HCT116 (cell line): ENCODE measurements at regions not wholly inside any gene's neighbourhood (a gene's known extent, or its start where the extent isn't known, plus 50 kb on each side); places are given as distances from the start of the nearest gene placed in this dataset.

ENCODE experiments used
- ATAC-seq: fragments of 200-7000 bp; cut with Tn5 transposase; 2 replicates; pipeline ENCODE4 v1.9.1; 2020; ENCODE audit warnings: mild to moderate bottlenecking, moderate library complexity
- BruUV-seq: library from RNA; stranded (reverse); fragments of 400-500 nt; replicated peaks from 2 replicates; lab custom pipeline; 2021; lab: Mats Ljungman, UMichigan
- CTCF ChIA-PET: fragments of 300-600 bp; sonication (Branson Sonifier 250); formaldehyde crosslinking; loops from one replicate; lab custom pipeline; 2021; ENCODE audit warnings: antibody characterized with exemption; lab: Charles Lee
- POLR2A ChIA-PET: fragments of 300-600, 350-600 bp; sonication (Branson Sonifier 250); formaldehyde crosslinking; loops from one replicate; lab custom pipeline; 2021; ENCODE audit warnings: antibody characterized with exemption; lab: Charles Lee
- RAD21 ChIA-PET, 2 experiments: fragments of 300-600 bp; sonication (Branson Sonifier 250); formaldehyde crosslinking; loops; one replicate each; lab custom pipeline; 2023; ENCODE audit warnings: low total read pairs in 2 of 2; ENCODE audit not compliant: uncharacterized antibody in 2 of 2, unreplicated experiment in 2 of 2, low non-redundant PET in 1 of 2; lab: Charles Lee
- DNase-seq: peaks from one replicate; pipeline ENCODE4 v3.0.0-alpha.2; 2010; ENCODE audit warnings: low read depth, low spot score
- H2AFZ ChIP-seq: fragments of 200-600 bp; shearing (Covaris generic), sonication (generic); 2 replicates; pipeline ENCODE4 v1.6.1; 2017; ENCODE audit warnings: low read depth, mixed run types, mixed read lengths, antibody characterized with exemption, low read length; ENCODE audit not compliant: poor library complexity, severe bottlenecking
- H3K27ac ChIP-seq: 2 replicates; pipeline ENCODE4 v1.5.1; 2012; ENCODE audit warnings: low read depth, low read length
- H3K27me3 ChIP-seq: fragments of 200-600 bp; sonication (generic); 2 replicates; pipeline ENCODE4 v1.6.1; 2016; ENCODE audit warnings: mixed run types, low read length, mixed read lengths; ENCODE audit not compliant: insufficient read depth
- H3K36me3 ChIP-seq, 2 experiments: fragments of 200-500 bp in 1 of 2; fragments of 200-600 bp in 1 of 2; sonication (Bioruptor generic) in 1 of 2; sonication (generic) in 1 of 2; 2 replicates each; pipeline versions ENCODE4 v1.5.1 to v1.6.1; 2014 to 2016; ENCODE audit warnings: low read length in 2 of 2, inconsistent platforms in 1 of 2, mixed read lengths in 1 of 2, mixed run types in 1 of 2; ENCODE audit not compliant: insufficient read depth in 2 of 2, control insufficient read depth in 1 of 2
- H3K4me1 ChIP-seq, 2 experiments: fragments of 200-600 bp in 1 of 2; sonication (generic) in 1 of 2; 2 replicates each; pipeline versions ENCODE4 v1.5.1 to v1.6.1; 2012 to 2017; ENCODE audit warnings: low read length in 2 of 2, inconsistent platforms in 1 of 2, mild to moderate bottlenecking in 1 of 2, mixed read lengths in 1 of 2, mixed run types in 1 of 2, moderate library complexity in 1 of 2; ENCODE audit not compliant: insufficient read depth in 2 of 2, control insufficient read depth in 1 of 2
- H3K4me2 ChIP-seq: fragments of 200-600 bp; sonication (generic); 2 replicates; pipeline ENCODE4 v1.6.1; 2017; ENCODE audit warnings: mixed run types, low read length, mixed read lengths
- H3K4me3 ChIP-seq, 2 experiments: fragments of 200-600 bp in 1 of 2; sonication (generic) in 1 of 2; replicated peaks in 1 of 2; 2 replicates each; pipeline ENCODE4 v1.5.1; 2011 to 2016; ENCODE audit warnings: low read length in 2 of 2, control low read depth in 1 of 2, low read depth in 1 of 2, mild to moderate bottlenecking in 1 of 2, mixed read lengths in 1 of 2, mixed run types in 1 of 2
- H3K79me2 ChIP-seq: fragments of 200-600 bp; sonication (generic); 2 replicates; pipeline ENCODE4 v1.6.1; 2017; ENCODE audit warnings: mild to moderate bottlenecking, mixed run types, low read length, moderate library complexity, mixed read lengths; ENCODE audit not compliant: insufficient read depth
- H3K9ac ChIP-seq: fragments of 200-600 bp; sonication (generic); 2 replicates; pipeline ENCODE4 v1.6.1; 2016; ENCODE audit warnings: low read length, mixed read lengths
- H3K9me2 ChIP-seq: fragments of 200-600 bp; sonication (generic), shearing (Covaris generic); 2 replicates; pipeline ENCODE4 v1.6.1; 2017; ENCODE audit warnings: mixed run types, mild to moderate bottlenecking, moderate library complexity; ENCODE audit not compliant: insufficient read depth
- H3K9me3 ChIP-seq, 2 experiments: fragments of 200-500 bp in 1 of 2; fragments of 200-600 bp in 1 of 2; sonication (Bioruptor generic) in 1 of 2; sonication (generic) in 1 of 2; 2 replicates each; pipeline ENCODE4 v1.6.1; 2014 to 2017; ENCODE audit warnings: low read length in 2 of 2, mixed read lengths in 2 of 2, inconsistent platforms in 1 of 2, low read depth in 1 of 2, mild to moderate bottlenecking in 1 of 2, mixed run types in 1 of 2, moderate library complexity in 1 of 2; ENCODE audit not compliant: control insufficient read depth in 1 of 2, insufficient read depth in 1 of 2
- H4K20me1 ChIP-seq: fragments of 200-600 bp; sonication (generic), shearing (Covaris generic); 2 replicates; pipeline ENCODE4 v1.6.1; 2017; ENCODE audit warnings: mixed run types, mild to moderate bottlenecking, moderate library complexity; ENCODE audit not compliant: insufficient read depth
- ATF3 ChIP-seq: IDR thresholded peaks from 2 replicates; pipeline ENCODE4 v1.6.1; 2012
- CBX3 ChIP-seq: IDR thresholded peaks from 2 replicates; pipeline ENCODE4 v1.6.1; 2012; ENCODE audit warnings: low read depth
- CEBPB ChIP-seq: IDR thresholded peaks from 2 replicates; pipeline ENCODE4 v1.6.1; 2012; ENCODE audit warnings: low read depth
- CTCF ChIP-seq, 3 experiments: fragments of 200-600 bp in 1 of 3; sonication (generic) in 1 of 3; IDR thresholded peaks in 2 of 3; conservative IDR thresholded peaks in 1 of 3; 2 replicates each; pipeline ENCODE4 v1.5.1; 2012 to 2017; ENCODE audit warnings: low read depth in 2 of 3, low read length in 2 of 3, antibody characterized with exemption in 1 of 3, borderline replicate concordance in 1 of 3, control low read depth in 1 of 3, mild to moderate bottlenecking in 1 of 3, mixed read lengths in 1 of 3, mixed run types in 1 of 3, moderate library complexity in 1 of 3; ENCODE audit not compliant: insufficient read depth in 1 of 3
- ELF1 ChIP-seq: IDR thresholded peaks from 2 replicates; pipeline ENCODE4 v1.6.1; 2012; ENCODE audit warnings: low read depth, borderline replicate concordance
- EZH2 ChIP-seq: fragments of 200-600 bp; sonication (generic); IDR thresholded peaks from 2 replicates; pipeline ENCODE4 v1.6.1; 2017; ENCODE audit warnings: antibody characterized with exemption, mixed run types
- EZH2phosphoT487 ChIP-seq: fragments of 200-600 bp; IDR thresholded peaks from 2 replicates; pipeline ENCODE4 v1.6.1; 2018; ENCODE audit warnings: antibody characterized with exemption, borderline replicate concordance
- FOSL1 ChIP-seq: IDR thresholded peaks from 2 replicates; pipeline ENCODE4 v1.6.1; 2012; ENCODE audit warnings: low read depth
- POLR2A ChIP-seq: IDR thresholded peaks from 2 replicates; pipeline ENCODE4 v1.7.0; 2011; ENCODE audit warnings: borderline replicate concordance; ENCODE audit not compliant: insufficient read depth, insufficient read length; ENCODE audit errors: extremely low read depth
- POLR2AphosphoS5 ChIP-seq: IDR thresholded peaks from 2 replicates; pipeline ENCODE4 v1.6.1; 2011; ENCODE audit warnings: mild to moderate bottlenecking, low read depth, low read length, moderate library complexity
- RAD21 ChIP-seq: IDR thresholded peaks from 2 replicates; pipeline ENCODE4 v1.6.1; 2012; ENCODE audit warnings: low read depth, mild to moderate bottlenecking
- SIN3A ChIP-seq: IDR thresholded peaks from 2 replicates; pipeline ENCODE4 v1.6.1; 2012; ENCODE audit warnings: low read depth
- SP1 ChIP-seq: IDR thresholded peaks from 2 replicates; pipeline ENCODE4 v1.6.1; 2012; ENCODE audit warnings: low read depth
- SRF ChIP-seq: IDR thresholded peaks from 2 replicates; pipeline ENCODE4 v1.6.1; 2012; ENCODE audit warnings: low read depth
- ZFX ChIP-seq: fragments of 450-650 bp; IDR thresholded peaks from 2 replicates; pipeline ENCODE4 v1.6.1; 2017
- intact Hi-C: fragments of 100-400 bp; cut with micrococcal nuclease; formaldehyde crosslinking; loops from 2 replicates; pipeline ENCODE4 v1.10.0; 2022
- TF ChIP-seq, protein P1 (sequence below): IDR thresholded peaks from 2 replicates; pipeline ENCODE4 v1.6.1; 2012

GRCh38 chr5:61964201-61964600, 341.8 kb upstream of the KIF2A start:
- no peak overlapping the region for H3K4me3 ChIP-seq
- H3K79me2 ChIP-seq: no peaks in the 10 kb centered on the region
- TF ChIP-seq POLR2AphosphoS5 (no peak), CTCF (IDR thresholded peaks at IDR 0.05 in 2 of 3, conservative IDR thresholded peaks at IDR 0.05 in 1 of 3; ENCODE audit: borderline replicate concordance in 1 of 3, insufficient read depth in 1 of 3, low read depth in 2 of 3, low read length in 2 of 3) (no peak), FOSL1 (no peak), ZFX (no peak), EZH2 (no peak), POLR2A (no peak), CBX3 (no peak), ATF3 (no peak), SIN3A (no peak), RAD21 (no peak), ELF1 (no peak), EZH2phosphoT487 (no peak), SRF (no peak), CEBPB (no peak), SP1 (no peak)
- TF ChIP-seq, protein P1, sequence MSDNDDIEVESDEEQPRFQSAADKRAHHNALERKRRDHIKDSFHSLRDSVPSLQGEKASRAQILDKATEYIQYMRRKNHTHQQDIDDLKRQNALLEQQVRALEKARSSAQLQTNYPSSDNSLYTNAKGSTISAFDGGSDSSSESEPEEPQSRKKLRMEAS: no peak
- TF ChIP-seq, all 23 proteins: peak for 0
- Histone ChIP-seq H4K20me1 (no peaks in the 10 kb centered on the region), H3K27ac (no peak overlapping the region), H3K9me2 (no peaks in the 10 kb centered on the region), H3K9ac (no peak overlapping the region), H3K36me3 (no peaks in the 10 kb centered on the region), H3K27me3 (peaks cover 16% of the 10 kb centered on the region; the same call in 1 of the 2 replicates), H3K4me1 (no peaks in the 10 kb centered on the region), H3K4me2 (no peak overlapping the region), H2AFZ (no peak overlapping the region), H3K9me3 (no peaks in the 10 kb centered on the region)
- no TSS peak for BruUV-seq
- ChIA-PET POLR2A (no interaction called here), CTCF (no interaction called here), RAD21 (no interaction called here)
- intact Hi-C loops: no loop called here
- DNase-seq (no peak), ATAC-seq (no peak)
